Right lobe of liver (tissue), 4 donors: ENCODE measurements at regions not wholly inside any gene's neighbourhood (a gene's known extent, or its start where the extent isn't known, plus 50 kb on each side); places are given as distances from the start of the nearest gene placed in this dataset.

ENCODE experiments used
- CTCF ChIP-seq, 4 donors: fragments of 200-600 bp in 3 of 4; fragments of 450-650 bp in 1 of 4; IDR thresholded peaks; one replicate each; pipeline versions ENCODE4 v1.5.1 to v1.8.0; 2016 to 2022; ENCODE audit warnings: antibody characterized with exemption in 4 of 4, mild to moderate bottlenecking in 2 of 4
- POLR2A ChIP-seq: fragments of 450-650 bp; IDR thresholded peaks from one replicate; pipeline ENCODE4 v1.6.1; 2017; ENCODE audit warnings: antibody characterized with exemption, mild to moderate bottlenecking
- donor health status: DM: no; HTN: no; CAD: no.
- donor health status: DM: no; HTN: no; CAD: no.
- donor health status: DM: no; HTN: yes; CAD: no.

GRCh38 chr3:87494264-87494663 is 217.9 kb upstream of the POU1F1 start:
- TF ChIP-seq POLR2A: no peak
- TF ChIP-seq CTCF (IDR thresholded peaks at IDR 0.05): no peak
